ENCODE measurements at regions not wholly inside any gene's neighbourhood (a gene's known extent, or its start where the extent isn't known, plus 50 kb on each side); places are given as distances from the start of the nearest gene placed in this dataset.

GRCh38 chr7:85927226-85927625, 716.5 kb upstream of the GRM3 start:
- no peak for TF ChIP-seq CTCF (IDR thresholded peaks at IDR 0.05; ENCODE audit: low read length)
- TF ChIP-seq EZH2 (IDR thresholded peaks at IDR 0.05; ENCODE audit: borderline replicate concordance, low read length) = no peak

Data from OCI-LY1 (cell line).